Thyroid gland (tissue), 4 donors: ENCODE measurements at regions not wholly inside any gene's neighbourhood (a gene's known extent, or its start where the extent isn't known, plus 50 kb on each side); places are given as distances from the start of the nearest gene placed in this dataset.
A peak's percentile ranks its signal among the peaks of the same experiment; 100 is the strongest.

Source experiments
- DNase-seq, 2 donors: peaks; one replicate each; pipeline ENCODE4 v3.0.0-alpha.2; 2019
- H3K27ac ChIP-seq, 3 donors: fragments of 200-600 bp; sonication (generic); 1 replicate in 2 of 3; 2 replicates in 1 of 3; pipeline ENCODE4 v1.5.1; 2016 to 2019; ENCODE audit warnings: mild to moderate bottlenecking in 1 of 3, moderate library complexity in 1 of 3
- H3K27me3 ChIP-seq: fragments of 200-600 bp; sonication (generic); one replicate; pipeline ENCODE4 v1.5.1; 2019
- H3K36me3 ChIP-seq, 2 donors: fragments of 200-600 bp; sonication (generic); one replicate each; pipeline ENCODE4 v1.5.1; 2016 to 2019
- H3K4me1 ChIP-seq, 2 donors: fragments of 200-600 bp; sonication (generic); one replicate each; pipeline ENCODE4 v1.5.1; 2017 to 2019
- H3K4me3 ChIP-seq, 3 donors: fragments of 200-600 bp; sonication (generic); replicated peaks in 1 of 3; 1 replicate in 2 of 3; 2 replicates in 1 of 3; pipeline ENCODE4 v1.5.1; 2016; ENCODE audit warnings: mild to moderate bottlenecking in 1 of 3
- H3K9me3 ChIP-seq: fragments of 200-600 bp; sonication (generic); one replicate; pipeline ENCODE4 v1.5.1; 2017
- CTCF ChIP-seq, 6 experiments: fragments of 200-600 bp in 3 of 6; fragments of 450-650 bp in 3 of 6; sonication (generic) in 3 of 6; IDR thresholded peaks; one replicate each; pipeline ENCODE4 v1.5.1; 2016 to 2019; ENCODE audit warnings: antibody characterized with exemption in 6 of 6, mild to moderate bottlenecking in 2 of 6, inconsistent platforms in 1 of 6, moderate library complexity in 1 of 6
- POLR2A ChIP-seq, 2 donors: fragments of 450-650 bp; IDR thresholded peaks; one replicate each; pipeline ENCODE4 v1.6.1; 2017; ENCODE audit warnings: antibody characterized with exemption in 2 of 2, mild to moderate bottlenecking in 2 of 2, moderate library complexity in 1 of 2
- WGBS, 2 donors: methylation state at CpG; one replicate each; pipeline ENCODE4 v1.1.5; 2017; 5-methylcytosine and 5-hydroxymethylcytosine counted together
- intact Hi-C: fragments of 100-400 bp; cut with DNase I; formaldehyde crosslinking; loops from one replicate; pipeline ENCODE4 v1.15.1; 2023

- 84 to 87% methylated on average over 6 of the region's 6 CpGs for WGBS, 2 donors
- no peaks in the 10 kb centered on the region for H3K9me3 ChIP-seq
- H3K27ac ChIP-seq: no peak overlapping the region
- intact Hi-C loops: no loop called here
- H3K4me3 ChIP-seq: no peak overlapping the region
- H3K27me3 ChIP-seq: no peaks in the 10 kb centered on the region
- no peaks in the 10 kb centered on the region for H3K4me1 ChIP-seq
- H3K36me3 ChIP-seq: no peaks in the 10 kb centered on the region
- DNase-seq: no peak
- TF ChIP-seq POLR2A (IDR thresholded peaks at IDR 0.05): no peak
- no peak for TF ChIP-seq CTCF (IDR thresholded peaks at IDR 0.05)
Observed at GRCh38 chr2:204340511-204340910, 204.8 kb upstream of the PARD3B start.

- H3K27me3 ChIP-seq: no peaks in the 10 kb centered on the region
- no peaks in the 10 kb centered on the region for H3K9me3 ChIP-seq
- no peaks in the 10 kb centered on the region for H3K36me3 ChIP-seq
- intact Hi-C loops: no loop called here
- WGBS, 2 donors: 62 to 90% methylated on average over 2 of the region's 2 CpGs
- TF ChIP-seq POLR2A (IDR thresholded peaks at IDR 0.05): no peak
- TF ChIP-seq CTCF (IDR thresholded peaks at IDR 0.05): no peak
- DNase-seq: no peak
- H3K4me1 ChIP-seq: no peaks in the 10 kb centered on the region
- no peak overlapping the region for H3K4me3 ChIP-seq
- no peak overlapping the region for H3K27ac ChIP-seq
Observed at GRCh38 chr2:204341887-204342276, 203.4 kb upstream of the PARD3B start.

- intact Hi-C loops: no loop called here
- Histone ChIP-seq H3K4me3 (no peak overlapping the region), H3K4me1 (no peaks in the 10 kb centered on the region), H3K36me3 (no peaks in the 10 kb centered on the region), H3K9me3 (no peaks in the 10 kb centered on the region), H3K27me3 (no peaks in the 10 kb centered on the region), H3K27ac (no peak overlapping the region)
- TF ChIP-seq POLR2A (IDR thresholded peaks at IDR 0.05): no peak
- peak; percentile 37 to 43 for DNase-seq
- 40 to 73% methylated on average over 2 of the region's 2 CpGs for WGBS, 2 donors
Observed at GRCh38 chr2:204343685-204344084, 201.6 kb upstream of the PARD3B start.

GRCh38 chr2:204344119-204344518 lies 201.2 kb upstream of the PARD3B start:
- 19 to 20% methylated on average over 2 of the region's 2 CpGs for whole genome bisulfite sequencing, 2 donors
- no peaks in the 10 kb centered on the region for H3K36me3 ChIP-seq
- H3K9me3 ChIP-seq: no peaks in the 10 kb centered on the region
- peak in 1 of 2 donors; percentile 4 for DNase-seq
- H3K27ac ChIP-seq: no peak overlapping the region
- H3K4me3 ChIP-seq: no peak overlapping the region
- intact Hi-C loops: no loop called here
- H3K4me1 ChIP-seq: no peaks in the 10 kb centered on the region
- H3K27me3 ChIP-seq: no peaks in the 10 kb centered on the region
- TF ChIP-seq CTCF (IDR thresholded peaks at IDR 0.05): no peak
- no peak for TF ChIP-seq POLR2A (IDR thresholded peaks at IDR 0.05)

GRCh38 chr2:204346906-204347305 lies 198.4 kb upstream of the PARD3B start:
- H3K36me3 ChIP-seq: no peaks in the 10 kb centered on the region
- H3K4me1 ChIP-seq: no peaks in the 10 kb centered on the region
- H3K4me3 ChIP-seq: no peak overlapping the region
- H3K27ac ChIP-seq: no peak overlapping the region
- H3K9me3 ChIP-seq: no peaks in the 10 kb centered on the region
- intact Hi-C loops: no loop called here
- H3K27me3 ChIP-seq: no peaks in the 10 kb centered on the region
- 97% methylated on average over 3 of the region's 3 CpGs for WGBS, 2 donors
- TF ChIP-seq POLR2A (IDR thresholded peaks at IDR 0.05) (no peak), CTCF (IDR thresholded peaks at IDR 0.05) (no peak)
- no peak for DNase-seq

- intact Hi-C loops: no loop called here
- H3K4me3 ChIP-seq: no peak overlapping the region
- no peak for DNase-seq
- H3K9me3 ChIP-seq: no peaks in the 10 kb centered on the region
- TF ChIP-seq CTCF (IDR thresholded peaks at IDR 0.05) (no peak), POLR2A (IDR thresholded peaks at IDR 0.05) (no peak)
- H3K27me3 ChIP-seq: no peaks in the 10 kb centered on the region
- no peak overlapping the region for H3K27ac ChIP-seq
- no peaks in the 10 kb centered on the region for H3K36me3 ChIP-seq
- WGBS, 2 donors: 69 to 80% methylated on average over 4 of the region's 4 CpGs
- no peaks in the 10 kb centered on the region for H3K4me1 ChIP-seq
Observed at GRCh38 chr2:204353823-204354222, 191.5 kb upstream of the PARD3B start.
